ENCODE measurements at regions not wholly inside any gene's neighbourhood (a gene's known extent, or its start where the extent isn't known, plus 50 kb on each side); places are given as distances from the start of the nearest gene placed in this dataset.

DNA sequence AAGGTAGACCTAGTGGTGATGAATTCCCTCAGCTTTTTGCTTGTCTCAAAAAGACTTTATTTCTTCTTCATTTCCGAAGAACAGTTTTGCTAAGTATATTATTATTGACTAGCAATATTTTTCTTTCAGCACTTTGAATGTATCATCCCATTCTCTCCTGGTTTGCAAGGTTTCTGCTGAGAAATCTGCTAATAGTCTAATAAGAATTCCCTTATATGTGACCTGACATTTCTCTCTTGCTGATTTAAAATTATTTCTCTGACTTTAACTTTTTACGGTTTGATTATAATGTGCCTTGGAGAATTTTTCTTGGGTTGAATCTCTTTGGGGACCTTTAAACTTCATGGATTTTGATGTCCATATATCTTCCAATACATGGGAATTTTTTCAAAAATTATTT lies 628.3 kb upstream of the ADGRL2 start:
- ATAC-seq, result no peak
- DNase-seq, result no peak
- Mint-ChIP-seq H3K4me3 (no peak overlapping the region), H3K27ac (no peak overlapping the region), H3K4me1 (no peaks in the 10 kb centered on the region), H3K27me3 (no peaks in the 10 kb centered on the region), H3K36me3 (no peaks in the 10 kb centered on the region), H3K9me3 (ENCODE audit: low read depth) (peaks cover 5% of the 10 kb centered on the region)
- CTCF ChIA-PET, result no interaction called here

DNA sequence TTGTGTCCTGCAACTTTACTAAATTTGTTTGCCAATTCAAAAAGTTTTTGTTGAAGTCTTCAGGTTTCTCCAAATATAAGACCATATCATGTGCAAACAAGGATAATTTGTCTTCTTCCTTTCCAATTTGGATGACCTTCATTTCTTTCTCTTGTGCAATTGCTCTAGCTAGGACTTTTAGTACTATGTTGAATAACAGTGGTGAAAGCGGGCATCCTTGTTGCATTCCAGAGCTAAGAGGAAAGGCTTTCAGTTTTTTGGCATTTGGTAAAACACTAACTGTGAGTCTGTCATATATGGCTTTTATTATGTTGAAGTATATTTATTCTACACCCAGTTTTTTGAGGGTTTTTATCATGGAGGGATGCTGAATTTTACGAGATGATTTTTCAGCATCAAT lies 630.0 kb upstream of the ADGRL2 start:
- no peak overlapping the region for H3K27ac Mint-ChIP-seq
- no peak for DNase-seq
- no peaks in the 10 kb centered on the region for H3K4me1 Mint-ChIP-seq
- H3K36me3 Mint-ChIP-seq, result no peaks in the 10 kb centered on the region
- H3K4me3 Mint-ChIP-seq, result no peak overlapping the region
- no peaks in the 10 kb centered on the region for H3K27me3 Mint-ChIP-seq
- ATAC-seq, result no peak
- peaks cover 3% of the 10 kb centered on the region for H3K9me3 Mint-ChIP-seq (ENCODE audit: low read depth)
- CTCF ChIA-PET, result no interaction called here

DNA sequence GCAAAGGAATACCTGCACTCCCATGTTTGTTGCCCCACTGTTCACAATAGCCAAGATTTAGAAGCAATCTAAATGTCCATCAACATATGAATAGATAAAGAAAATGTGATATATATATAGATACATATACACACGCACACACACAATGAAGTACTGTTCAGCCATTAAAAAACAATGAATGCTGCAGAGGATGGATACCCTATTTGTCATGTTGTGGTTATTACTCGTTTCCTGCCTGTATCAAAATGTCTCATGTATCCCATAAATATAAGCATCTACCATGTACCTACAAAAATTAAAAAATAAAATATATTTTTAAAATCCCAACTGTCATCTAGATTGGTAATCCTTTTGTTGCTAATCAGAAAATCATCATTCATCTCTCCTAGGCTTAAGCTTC lies 634.8 kb upstream of the ADGRL2 start:
- DNase-seq, result no peak
- Mint-ChIP-seq H3K36me3 (no peaks in the 10 kb centered on the region), H3K9me3 (ENCODE audit: low read depth) (peaks cover 4% of the 10 kb centered on the region), H3K4me3 (no peak overlapping the region), H3K4me1 (no peaks in the 10 kb centered on the region), H3K27ac (no peak overlapping the region), H3K27me3 (no peaks in the 10 kb centered on the region)
- CTCF ChIA-PET, result no interaction called here
- ATAC-seq, result no peak

DNA sequence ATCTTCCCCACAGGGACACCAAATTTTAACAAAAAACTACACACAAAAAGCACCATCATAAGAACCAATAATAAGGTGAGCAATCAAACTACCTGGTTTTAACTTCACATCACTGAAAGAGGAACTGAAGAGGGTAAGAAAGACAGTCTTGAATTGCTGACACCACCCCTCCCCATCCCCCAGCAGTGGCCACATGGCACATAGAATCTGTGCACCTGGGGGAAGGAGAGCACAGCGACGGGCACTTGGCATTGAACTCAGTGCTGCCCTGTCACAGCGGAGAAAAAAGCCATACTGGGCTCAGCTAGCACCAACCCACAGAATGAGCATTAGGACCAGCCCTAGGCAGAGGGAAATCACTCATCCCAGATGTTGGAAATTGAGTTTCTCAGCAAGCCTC lies 640.0 kb upstream of the ADGRL2 start:
- no peak for ATAC-seq
- no peak for DNase-seq
- H3K27me3 Mint-ChIP-seq, result no peaks in the 10 kb centered on the region
- peaks cover 13% of the 10 kb centered on the region for H3K9me3 Mint-ChIP-seq (ENCODE audit: low read depth)
- no peaks in the 10 kb centered on the region for H3K36me3 Mint-ChIP-seq
- H3K4me1 Mint-ChIP-seq, result no peaks in the 10 kb centered on the region
- CTCF ChIA-PET, result no interaction called here
- no peak overlapping the region for H3K27ac Mint-ChIP-seq
- no peak overlapping the region for H3K4me3 Mint-ChIP-seq

- H3K4me1 Mint-ChIP-seq, result no peaks in the 10 kb centered on the region
- CTCF ChIA-PET, result no interaction called here
- DNase-seq (no peak), ATAC-seq (no peak)
- no peaks in the 10 kb centered on the region for H3K36me3 Mint-ChIP-seq
- H3K27ac Mint-ChIP-seq, result no peak overlapping the region
- H3K4me3 Mint-ChIP-seq, result no peak overlapping the region
- H3K9me3 Mint-ChIP-seq (ENCODE audit: low read depth), result peaks cover 13% of the 10 kb centered on the region
- H3K27me3 Mint-ChIP-seq, result no peaks in the 10 kb centered on the region
Observed at GRCh38 chr1:81158592-81158991, 642.1 kb upstream of the ADGRL2 start.

GRCh38 chr1:81157686-81158085 lies 643.0 kb upstream of the ADGRL2 start:
- Mint-ChIP-seq H3K4me1 (no peaks in the 10 kb centered on the region), H3K36me3 (no peaks in the 10 kb centered on the region), H3K4me3 (no peak overlapping the region), H3K27me3 (no peaks in the 10 kb centered on the region), H3K9me3 (ENCODE audit: low read depth) (peaks cover 13% of the 10 kb centered on the region), H3K27ac (no peak overlapping the region)
- DNase-seq, result no peak
- CTCF ChIA-PET, result no interaction called here
- ATAC-seq, result no peak

GRCh38 chr1:81156887-81157286 lies 643.8 kb upstream of the ADGRL2 start:
- no peaks in the 10 kb centered on the region for H3K36me3 Mint-ChIP-seq
- H3K4me3 Mint-ChIP-seq, result no peak overlapping the region
- H3K9me3 Mint-ChIP-seq (ENCODE audit: low read depth), result peaks cover 12% of the 10 kb centered on the region
- no peaks in the 10 kb centered on the region for H3K4me1 Mint-ChIP-seq
- CTCF ChIA-PET, result no interaction called here
- H3K27me3 Mint-ChIP-seq, result no peaks in the 10 kb centered on the region
- H3K27ac Mint-ChIP-seq, result no peak overlapping the region
- ATAC-seq, result no peak
- no peak for DNase-seq

DNA sequence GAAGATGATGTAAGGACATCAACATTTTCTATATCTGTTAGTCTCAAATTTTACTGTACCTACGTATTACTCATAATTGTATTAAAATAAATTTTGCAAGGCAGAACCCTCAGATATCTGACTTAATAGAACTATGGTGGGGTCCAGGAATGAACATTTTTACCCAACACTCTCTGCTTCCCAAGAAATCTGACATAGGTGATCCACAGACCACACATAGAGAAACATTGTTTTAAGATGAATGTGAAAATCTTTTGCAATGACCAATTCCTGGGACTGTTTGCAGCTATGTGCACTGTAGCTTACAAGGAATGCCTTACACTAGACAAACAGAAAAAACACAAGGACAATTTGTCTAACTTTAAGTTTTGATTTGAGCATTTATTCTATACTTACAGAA lies 645.6 kb upstream of the ADGRL2 start:
- Mint-ChIP-seq H3K9me3 (ENCODE audit: low read depth) (peaks cover 13% of the 10 kb centered on the region), H3K4me1 (no peaks in the 10 kb centered on the region), H3K27ac (no peak overlapping the region), H3K27me3 (no peaks in the 10 kb centered on the region), H3K36me3 (no peaks in the 10 kb centered on the region), H3K4me3 (no peak overlapping the region)
- DNase-seq (no peak), ATAC-seq (no peak)
- CTCF ChIA-PET, result no interaction called here

DNA sequence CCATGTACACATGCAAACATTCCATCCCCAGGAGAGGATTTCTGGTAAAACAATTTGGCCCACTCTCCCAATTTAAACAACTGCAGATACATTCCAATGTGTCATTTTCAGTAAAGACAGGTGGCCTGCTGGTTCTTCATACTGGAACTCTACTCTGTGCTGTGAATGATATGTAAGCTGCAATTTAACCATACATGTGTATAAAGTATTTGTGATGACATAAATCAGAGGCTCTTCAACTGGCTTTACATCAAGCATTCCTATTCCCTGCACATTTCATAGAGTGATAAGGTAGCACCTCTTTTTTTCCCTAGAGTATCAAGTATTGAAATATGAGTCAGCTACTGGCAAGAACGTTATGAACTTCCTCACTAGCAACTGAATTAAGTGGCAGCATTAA lies 649.5 kb upstream of the ADGRL2 start:
- Mint-ChIP-seq H3K4me3 (no peak overlapping the region), H3K36me3 (no peaks in the 10 kb centered on the region)

DNA sequence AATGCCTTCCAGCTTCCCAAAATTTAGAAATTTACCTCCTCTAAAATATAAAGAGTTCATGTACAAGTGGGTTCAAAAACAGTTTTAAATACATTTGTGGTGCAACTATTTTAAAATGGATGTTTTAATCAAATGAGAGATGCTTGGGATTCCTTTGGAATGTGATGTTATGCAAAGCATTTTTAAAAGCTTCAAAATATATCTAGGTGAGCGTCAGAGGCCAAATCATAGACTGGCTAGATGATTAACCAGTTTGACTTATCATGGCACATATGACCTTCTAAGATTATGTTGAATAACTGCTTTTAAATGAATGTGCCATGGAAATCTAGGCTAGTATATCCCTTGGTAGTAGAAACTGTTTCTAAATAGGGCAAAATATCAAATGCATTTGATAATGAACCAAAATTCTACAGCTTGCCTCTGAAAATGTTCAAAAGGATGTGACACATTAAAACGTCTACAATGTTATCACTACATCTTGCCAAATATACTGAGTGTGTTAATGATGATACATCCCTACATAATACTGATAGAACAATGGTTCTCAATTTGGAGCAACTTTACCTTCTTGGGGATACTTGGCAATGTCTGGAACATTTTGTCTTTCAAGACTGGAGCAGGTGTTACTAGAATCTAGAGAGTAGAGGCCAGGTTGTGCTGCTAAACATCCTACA lies 650.9 kb upstream of the ADGRL2 start:
- Mint-ChIP-seq H3K27me3 (no peaks in the 10 kb centered on the region), H3K4me1 (no peaks in the 10 kb centered on the region), H3K36me3 (no peaks in the 10 kb centered on the region), H3K4me3 (no peak overlapping the region), H3K27ac (no peak overlapping the region), H3K9me3 (ENCODE audit: low read depth) (peaks cover 12% of the 10 kb centered on the region)
- no peak for DNase-seq
- CTCF ChIA-PET, result no interaction called here
- ATAC-seq, result no peak

More for the DNA sequence above, 649.5 kb upstream of the ADGRL2 start:
- Mint-ChIP-seq H3K9me3 (ENCODE audit: low read depth) (peaks cover 11% of the 10 kb centered on the region), H3K27ac (no peak overlapping the region), H3K4me1 (no peaks in the 10 kb centered on the region), H3K27me3 (no peaks in the 10 kb centered on the region)
- CTCF ChIA-PET, result no interaction called here
- DNase-seq (no peak), ATAC-seq (no peak)

- H3K36me3 Mint-ChIP-seq, result no peaks in the 10 kb centered on the region
- no peaks in the 10 kb centered on the region for H3K27me3 Mint-ChIP-seq
- no peak overlapping the region for H3K27ac Mint-ChIP-seq
- H3K4me3 Mint-ChIP-seq, result no peak overlapping the region
- H3K4me1 Mint-ChIP-seq, result no peaks in the 10 kb centered on the region
- no peak for DNase-seq
- peaks cover 6% of the 10 kb centered on the region for H3K9me3 Mint-ChIP-seq (ENCODE audit: low read depth)
- no peak for ATAC-seq
- CTCF ChIA-PET, result no interaction called here
Observed at GRCh38 chr1:81144240-81144825, 656.4 kb upstream of the ADGRL2 start.

DNA sequence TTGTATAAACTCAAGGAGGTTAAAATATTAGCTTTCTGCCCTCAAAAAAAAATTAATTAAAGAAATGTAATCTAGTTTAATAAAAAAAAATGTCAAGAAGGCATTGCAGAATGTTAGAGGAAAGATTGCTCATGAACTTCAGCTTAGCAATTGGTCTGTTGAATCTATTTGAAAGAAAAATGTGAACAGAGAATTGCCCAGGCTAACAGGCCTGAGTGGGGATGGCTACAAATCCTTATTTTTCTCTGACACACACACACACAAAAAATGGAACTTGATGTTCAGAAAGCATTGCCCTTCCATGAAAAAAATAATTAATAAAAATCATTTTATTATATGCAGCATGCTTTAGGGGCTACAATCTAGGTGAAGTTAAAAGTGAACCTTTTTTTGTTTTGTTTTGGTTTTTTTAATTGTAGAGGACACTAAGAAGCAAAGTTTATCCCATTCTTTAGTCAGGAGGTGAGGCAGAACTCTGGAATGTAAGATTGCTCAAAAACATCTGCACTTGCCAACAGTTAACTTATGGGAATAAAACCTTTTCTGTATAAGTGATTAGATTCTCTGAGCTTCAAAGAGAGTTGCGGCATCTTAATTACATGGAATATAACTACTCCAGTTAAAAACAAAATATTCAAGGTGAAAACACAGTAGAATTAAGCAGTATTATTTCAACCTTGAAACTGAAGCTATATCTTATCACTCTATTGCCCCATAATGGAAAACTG lies 658.5 kb upstream of the ADGRL2 start:
- Mint-ChIP-seq H3K9me3 (ENCODE audit: low read depth) (peaks cover 7% of the 10 kb centered on the region), H3K27me3 (no peaks in the 10 kb centered on the region), H3K36me3 (no peaks in the 10 kb centered on the region), H3K4me1 (no peaks in the 10 kb centered on the region), H3K4me3 (no peak overlapping the region), H3K27ac (no peak overlapping the region)
- no peak for DNase-seq
- CTCF ChIA-PET, result no interaction called here
- no peak for ATAC-seq

DNA sequence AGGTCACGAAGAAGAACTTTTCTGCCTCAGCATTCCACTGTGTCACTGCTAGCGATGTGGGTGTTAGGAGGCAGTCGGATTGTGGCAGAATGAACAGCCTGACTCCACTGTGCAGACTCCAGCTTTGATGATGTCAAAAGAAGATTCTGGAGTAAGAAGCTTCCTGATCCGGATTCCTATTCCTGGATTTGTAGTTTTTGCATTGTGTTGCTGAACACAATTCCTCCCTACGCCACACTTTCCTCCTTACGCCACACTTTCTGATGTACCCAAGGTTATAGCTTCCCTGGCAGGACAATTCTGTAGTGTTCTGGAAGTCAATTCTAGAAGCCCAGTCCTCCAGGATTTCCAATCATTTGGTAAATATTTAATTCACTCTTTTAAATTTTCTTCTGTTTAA lies 665.2 kb upstream of the ADGRL2 start:
- ATAC-seq (no peak), DNase-seq (no peak)
- CTCF ChIA-PET, result no interaction called here
- Mint-ChIP-seq H3K4me1 (no peaks in the 10 kb centered on the region), H3K4me3 (no peak overlapping the region), H3K27me3 (no peaks in the 10 kb centered on the region), H3K36me3 (no peaks in the 10 kb centered on the region), H3K27ac (no peak overlapping the region), H3K9me3 (ENCODE audit: low read depth) (peaks cover 22% of the 10 kb centered on the region)

DNA sequence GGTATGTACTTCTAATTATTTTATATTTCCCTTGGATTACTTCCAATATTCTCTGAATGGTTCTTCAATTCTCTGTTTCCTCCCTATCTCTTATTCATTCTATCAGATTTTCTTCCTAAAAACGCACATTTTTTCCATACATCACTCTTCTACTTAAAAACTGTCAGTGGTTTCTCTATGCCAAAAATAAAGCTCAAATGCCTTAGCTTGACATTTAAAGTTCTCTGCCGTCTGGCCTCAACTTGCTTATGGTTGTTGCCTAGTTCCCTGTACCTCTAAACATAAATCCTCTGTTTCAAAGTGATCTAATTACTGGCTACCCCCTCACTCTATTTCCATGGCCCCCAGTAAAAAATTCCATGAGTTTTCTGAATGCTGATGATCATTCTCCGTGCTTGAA lies 671.0 kb upstream of the ADGRL2 start:
- DNase-seq (no peak), ATAC-seq (no peak)
- no peaks in the 10 kb centered on the region for H3K27me3 Mint-ChIP-seq
- peaks cover 15% of the 10 kb centered on the region for H3K9me3 Mint-ChIP-seq (ENCODE audit: low read depth)
- CTCF ChIA-PET, result no interaction called here
- no peak overlapping the region for H3K27ac Mint-ChIP-seq
- no peaks in the 10 kb centered on the region for H3K36me3 Mint-ChIP-seq
- H3K4me1 Mint-ChIP-seq, result no peaks in the 10 kb centered on the region
- H3K4me3 Mint-ChIP-seq, result no peak overlapping the region

Measured in activated CD8-positive, alpha-beta memory T cell treated with anti-CD3 and anti-CD28 coated beads, Interleukin-2, amount 10 ng/mL, durations not matched to agents 7 days and 5 days (primary cell).